IPS-NIHi11 (cell line): ENCODE measurements at regions not wholly inside any gene's neighbourhood (a gene's known extent, or its start where the extent isn't known, plus 50 kb on each side); places are given as distances from the start of the nearest gene placed in this dataset.

Source experiments
- DNase-seq: peaks from one replicate; pipeline ENCODE4 v3.0.0; 2012; ENCODE audit warnings: mixed read lengths, low spot score

GRCh38 chr10:133035952-133036351 lies 51.8 kb upstream of the ADGRA1 start:
- no peak for DNase-seq

- no peak for DNase-seq
These were observed 53.0 kb upstream of the ADGRA1 start for GRCh38 chr10:133034762-133035161.

- DNase-seq = no peak
These were observed 53.6 kb upstream of the ADGRA1 start for GRCh38 chr10:133034092-133034491.

GRCh38 chr10:133033742-133034048 lies 54.0 kb upstream of the ADGRA1 start:
- DNase-seq = no peak

- DNase-seq = no peak
These were observed 54.6 kb upstream of the ADGRA1 start for GRCh38 chr10:133032976-133033741.

GRCh38 chr10:133032231-133032630 lies 55.5 kb upstream of the ADGRA1 start:
- DNase-seq = no peak

- DNase-seq = no peak
These were observed 56.1 kb upstream of the ADGRA1 start for GRCh38 chr10:133031541-133032125.

GRCh38 chr10:133030781-133031180 lies 56.9 kb upstream of the ADGRA1 start:
- peak; percentile 83 for DNase-seq

GRCh38 chr10:133030126-133030525 lies 57.6 kb upstream of the ADGRA1 start:
- DNase-seq = no peak

GRCh38 chr10:133028956-133029355 lies 58.8 kb upstream of the ADGRA1 start:
- no peak for DNase-seq

GRCh38 chr10:133028158-133028557 lies 59.6 kb upstream of the ADGRA1 start:
- no peak for DNase-seq

GRCh38 chr10:133027482-133027881 lies 60.2 kb upstream of the ADGRA1 start:
- no peak for DNase-seq

- DNase-seq = no peak
These were observed 60.9 kb upstream of the ADGRA1 start for GRCh38 chr10:133026726-133027395.

GRCh38 chr10:133026171-133026570 lies 61.6 kb upstream of the ADGRA1 start:
- DNase-seq = no peak

- DNase-seq = no peak
These were observed 62.1 kb upstream of the ADGRA1 start for GRCh38 chr10:133025558-133026090.

GRCh38 chr10:133024704-133025557 lies 62.8 kb upstream of the ADGRA1 start:
- DNase-seq = no peak

GRCh38 chr10:133023216-133023843 lies 64.4 kb upstream of the ADGRA1 start:
- no peak for DNase-seq

GRCh38 chr10:133022776-133023100 lies 65.0 kb upstream of the ADGRA1 start:
- DNase-seq = no peak

- DNase-seq = no peak
These were observed 65.6 kb upstream of the ADGRA1 start for GRCh38 chr10:133021963-133022775.

GRCh38 chr10:133021116-133021962 lies 66.4 kb upstream of the ADGRA1 start:
- no peak for DNase-seq
